Neutrophil (primary cell): ENCODE measurements at regions not wholly inside any gene's neighbourhood (a gene's known extent, or its start where the extent isn't known, plus 50 kb on each side); places are given as distances from the start of the nearest gene placed in this dataset.
"Not testable (repeated sequence)": the region's sequence is repeated elsewhere in the genome, so short reads cannot be mapped to it uniquely, and the experiment has no call there.

Experiments
- H3K27ac ChIP-seq: fragments of 200-600 bp; sonication (generic); 2 replicates; pipeline ENCODE4 v1.5.1; 2016; ENCODE audit warnings: mild to moderate bottlenecking, moderate library complexity
- H3K27me3 ChIP-seq: fragments of 200-600 bp; sonication (generic); 2 replicates; pipeline ENCODE4 v1.6.0; 2016; ENCODE audit warnings: mild to moderate bottlenecking
- H3K36me3 ChIP-seq: fragments of 200-600 bp; sonication (generic); 2 replicates; pipeline ENCODE4 v1.5.1; 2017
- H3K4me1 ChIP-seq, 2 experiments: fragments of 200-600 bp in 1 of 2; sonication (generic) in 1 of 2; 1 replicate in 1 of 2; 2 replicates in 1 of 2; pipeline versions ENCODE4 v1.5.1 to v1.6.1; 2013 to 2016; ENCODE audit warnings: low read depth in 1 of 2, low read length in 1 of 2, mild to moderate bottlenecking in 1 of 2, moderate library complexity in 1 of 2; ENCODE audit not compliant: control insufficient read depth in 1 of 2, insufficient read depth in 1 of 2
- H3K4me3 ChIP-seq, 2 experiments: fragments of 200-600 bp in 1 of 2; sonication (generic) in 1 of 2; 1 replicate in 1 of 2; 2 replicates in 1 of 2; pipeline ENCODE4 v1.5.1; 2013 to 2016; ENCODE audit warnings: low read depth in 1 of 2, low read length in 1 of 2, mild to moderate bottlenecking in 1 of 2, moderate library complexity in 1 of 2
- H3K9me3 ChIP-seq: fragments of 200-600 bp; sonication (generic); 2 replicates; pipeline ENCODE4 v1.5.1; 2016
- TF ChIP-seq, protein P1 (sequence below): fragments of 200-600 bp; sonication (generic); IDR thresholded peaks from 2 replicates; pipeline ENCODE4 v1.5.1; 2016; ENCODE audit warnings: antibody characterized with exemption

DNA sequence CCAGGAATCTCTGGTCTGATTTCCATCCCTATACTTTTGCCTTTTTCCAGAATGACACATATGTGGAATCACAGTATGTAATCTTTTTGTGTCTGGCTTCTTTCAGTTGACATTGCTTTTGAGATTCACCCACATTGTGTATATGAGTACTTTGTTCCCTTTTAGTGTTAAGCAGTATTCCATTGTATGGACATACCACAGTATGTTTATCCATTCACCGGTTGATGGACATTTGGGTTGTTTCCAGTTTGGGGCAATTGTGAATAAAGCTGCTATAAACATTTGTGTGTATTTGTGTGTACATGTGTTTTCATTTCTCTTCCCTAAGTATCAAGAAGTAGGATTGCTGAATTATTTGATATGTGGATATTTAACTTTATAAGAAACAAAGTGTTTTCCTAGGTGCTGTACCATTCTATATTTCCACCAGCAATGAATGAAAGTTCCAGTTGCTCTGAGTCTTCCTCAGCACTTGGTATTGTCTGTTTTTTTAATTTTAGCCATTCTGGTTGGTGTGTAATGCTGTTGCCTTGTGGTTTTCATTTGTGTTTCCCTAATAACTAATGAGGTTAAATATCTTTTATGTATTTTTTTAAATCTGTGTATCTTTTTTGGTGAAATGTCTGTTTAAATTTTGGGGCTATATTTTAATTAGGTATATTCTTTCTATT, 203.5 kb upstream of the HAAO start:
- Histone ChIP-seq H3K9me3 (no peaks in the 10 kb centered on the region), H3K27ac (no peak overlapping the region), H3K27me3 (no peaks in the 10 kb centered on the region), H3K4me1 (no peaks in the 10 kb centered on the region), H3K36me3 (no peaks in the 10 kb centered on the region), H3K4me3 (no peak overlapping the region)
- TF ChIP-seq, protein P1, sequence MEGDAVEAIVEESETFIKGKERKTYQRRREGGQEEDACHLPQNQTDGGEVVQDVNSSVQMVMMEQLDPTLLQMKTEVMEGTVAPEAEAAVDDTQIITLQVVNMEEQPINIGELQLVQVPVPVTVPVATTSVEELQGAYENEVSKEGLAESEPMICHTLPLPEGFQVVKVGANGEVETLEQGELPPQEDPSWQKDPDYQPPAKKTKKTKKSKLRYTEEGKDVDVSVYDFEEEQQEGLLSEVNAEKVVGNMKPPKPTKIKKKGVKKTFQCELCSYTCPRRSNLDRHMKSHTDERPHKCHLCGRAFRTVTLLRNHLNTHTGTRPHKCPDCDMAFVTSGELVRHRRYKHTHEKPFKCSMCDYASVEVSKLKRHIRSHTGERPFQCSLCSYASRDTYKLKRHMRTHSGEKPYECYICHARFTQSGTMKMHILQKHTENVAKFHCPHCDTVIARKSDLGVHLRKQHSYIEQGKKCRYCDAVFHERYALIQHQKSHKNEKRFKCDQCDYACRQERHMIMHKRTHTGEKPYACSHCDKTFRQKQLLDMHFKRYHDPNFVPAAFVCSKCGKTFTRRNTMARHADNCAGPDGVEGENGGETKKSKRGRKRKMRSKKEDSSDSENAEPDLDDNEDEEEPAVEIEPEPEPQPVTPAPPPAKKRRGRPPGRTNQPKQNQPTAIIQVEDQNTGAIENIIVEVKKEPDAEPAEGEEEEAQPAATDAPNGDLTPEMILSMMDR = no peak

- H3K4me3 ChIP-seq, H3K4me1 ChIP-seq, H3K27me3 ChIP-seq, H3K36me3 ChIP-seq, H3K9me3 ChIP-seq, H3K27ac ChIP-seq: not testable (repeated sequence)
Observed at GRCh38 chr2:42989283-42990081, 197.1 kb upstream of the HAAO start.

- H3K27me3 ChIP-seq, H3K27ac ChIP-seq, H3K4me3 ChIP-seq, H3K4me1 ChIP-seq, H3K36me3 ChIP-seq, H3K9me3 ChIP-seq: not testable (repeated sequence)
Observed at GRCh38 chr2:42988055-42988454, 195.7 kb upstream of the HAAO start.

- Histone ChIP-seq H3K4me3 (no peak overlapping the region), H3K27ac (no peak overlapping the region), H3K4me1 (no peaks in the 10 kb centered on the region), H3K9me3 (no peaks in the 10 kb centered on the region), H3K36me3 (no peaks in the 10 kb centered on the region), H3K27me3 (no peaks in the 10 kb centered on the region)
- TF ChIP-seq, protein P1 = no peak
Observed at GRCh38 chr2:42987112-42987922, 194.9 kb upstream of the HAAO start.

- no peak overlapping the region for H3K27ac ChIP-seq
- TF ChIP-seq, protein P1 = no peak
- H3K9me3 ChIP-seq = no peaks in the 10 kb centered on the region
- no peaks in the 10 kb centered on the region for H3K27me3 ChIP-seq
- H3K4me1 ChIP-seq = no peaks in the 10 kb centered on the region
- no peaks in the 10 kb centered on the region for H3K36me3 ChIP-seq
- H3K4me3 ChIP-seq = no peak overlapping the region
Observed at GRCh38 chr2:42984617-42985016, 192.2 kb upstream of the HAAO start.

DNA sequence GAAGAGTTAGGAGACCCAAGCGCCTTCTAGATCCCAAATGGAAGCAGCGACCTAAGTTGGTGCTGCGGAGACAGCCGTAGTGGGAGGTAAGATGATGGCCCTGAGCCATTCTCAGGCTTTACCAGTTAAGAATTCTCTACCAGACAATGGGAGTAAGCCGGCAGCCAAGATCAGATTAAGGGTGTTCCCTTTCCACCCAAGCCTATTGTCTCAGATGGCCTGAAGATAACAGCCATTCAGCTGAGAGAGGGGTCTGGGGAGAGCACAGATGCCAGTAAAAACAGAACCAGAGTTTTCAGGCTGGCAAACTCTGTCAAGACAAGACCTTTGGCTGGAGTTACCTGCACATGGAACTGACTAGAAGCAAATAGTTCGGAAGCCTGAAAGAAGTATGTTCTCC, 191.7 kb upstream of the HAAO start:
- TF ChIP-seq, protein P1 = no peak
- no peak overlapping the region for H3K27ac ChIP-seq
- no peaks in the 10 kb centered on the region for H3K9me3 ChIP-seq
- no peaks in the 10 kb centered on the region for H3K4me1 ChIP-seq
- no peak overlapping the region for H3K4me3 ChIP-seq
- H3K27me3 ChIP-seq = no peaks in the 10 kb centered on the region
- H3K36me3 ChIP-seq = no peaks in the 10 kb centered on the region
